VCaP (cell line): ENCODE measurements at regions not wholly inside any gene's neighbourhood (a gene's known extent, or its start where the extent isn't known, plus 50 kb on each side); places are given as distances from the start of the nearest gene placed in this dataset.

ENCODE experiments used
- H3K27ac ChIP-seq: fragments of 450-650 bp; 2 replicates; pipeline ENCODE4 v1.5.1; 2017
- TF ChIP-seq, protein P1 (sequence below): fragments of 450-650 bp; conservative IDR thresholded peaks from 2 replicates; pipeline ENCODE4 v1.5.1; 2017; ENCODE audit warnings: mild to moderate bottlenecking, moderate library complexity

DNA sequence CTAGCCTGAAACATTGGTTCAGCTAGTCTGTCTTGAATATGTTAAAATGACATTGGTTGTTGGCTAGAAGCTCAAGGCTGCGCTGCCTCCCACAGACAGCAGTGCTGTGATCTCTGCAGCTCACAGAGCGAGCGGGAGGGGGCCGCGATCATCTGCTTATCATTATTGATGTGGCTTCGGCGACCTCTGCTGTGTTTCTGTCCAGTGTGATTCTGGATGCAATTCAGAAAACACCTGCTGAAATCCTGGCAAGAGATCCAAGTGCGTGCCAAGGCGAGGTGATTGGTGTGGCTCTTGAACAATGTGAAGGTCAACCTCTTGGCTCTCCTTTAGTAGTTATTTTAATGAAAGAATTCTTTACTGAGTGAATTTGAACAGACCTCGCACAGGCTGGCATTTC is 142.3 kb upstream of the SASH1 start:
- TF ChIP-seq, protein P1, sequence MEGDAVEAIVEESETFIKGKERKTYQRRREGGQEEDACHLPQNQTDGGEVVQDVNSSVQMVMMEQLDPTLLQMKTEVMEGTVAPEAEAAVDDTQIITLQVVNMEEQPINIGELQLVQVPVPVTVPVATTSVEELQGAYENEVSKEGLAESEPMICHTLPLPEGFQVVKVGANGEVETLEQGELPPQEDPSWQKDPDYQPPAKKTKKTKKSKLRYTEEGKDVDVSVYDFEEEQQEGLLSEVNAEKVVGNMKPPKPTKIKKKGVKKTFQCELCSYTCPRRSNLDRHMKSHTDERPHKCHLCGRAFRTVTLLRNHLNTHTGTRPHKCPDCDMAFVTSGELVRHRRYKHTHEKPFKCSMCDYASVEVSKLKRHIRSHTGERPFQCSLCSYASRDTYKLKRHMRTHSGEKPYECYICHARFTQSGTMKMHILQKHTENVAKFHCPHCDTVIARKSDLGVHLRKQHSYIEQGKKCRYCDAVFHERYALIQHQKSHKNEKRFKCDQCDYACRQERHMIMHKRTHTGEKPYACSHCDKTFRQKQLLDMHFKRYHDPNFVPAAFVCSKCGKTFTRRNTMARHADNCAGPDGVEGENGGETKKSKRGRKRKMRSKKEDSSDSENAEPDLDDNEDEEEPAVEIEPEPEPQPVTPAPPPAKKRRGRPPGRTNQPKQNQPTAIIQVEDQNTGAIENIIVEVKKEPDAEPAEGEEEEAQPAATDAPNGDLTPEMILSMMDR: no peak
- H3K27ac ChIP-seq: no peak overlapping the region

DNA sequence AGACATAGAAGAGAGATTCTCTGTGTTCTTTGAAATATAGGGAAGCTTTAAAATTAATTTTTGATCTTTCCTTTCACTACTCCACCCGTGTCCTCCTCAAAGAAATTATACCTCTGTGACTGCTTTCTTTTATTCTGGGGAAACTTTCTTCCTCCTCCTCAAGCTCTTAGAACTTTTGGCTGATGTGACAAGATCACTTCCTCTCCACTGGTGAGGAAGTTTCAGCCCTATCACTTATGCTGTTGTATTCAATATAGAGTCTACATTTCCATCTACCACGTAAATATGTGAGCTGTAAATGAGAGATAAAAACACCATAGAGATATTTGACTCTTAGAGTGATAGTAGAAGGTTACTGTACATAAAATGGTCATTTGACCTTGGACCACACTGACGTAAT is 141.9 kb upstream of the SASH1 start:
- TF ChIP-seq, protein P1: no peak

DNA sequence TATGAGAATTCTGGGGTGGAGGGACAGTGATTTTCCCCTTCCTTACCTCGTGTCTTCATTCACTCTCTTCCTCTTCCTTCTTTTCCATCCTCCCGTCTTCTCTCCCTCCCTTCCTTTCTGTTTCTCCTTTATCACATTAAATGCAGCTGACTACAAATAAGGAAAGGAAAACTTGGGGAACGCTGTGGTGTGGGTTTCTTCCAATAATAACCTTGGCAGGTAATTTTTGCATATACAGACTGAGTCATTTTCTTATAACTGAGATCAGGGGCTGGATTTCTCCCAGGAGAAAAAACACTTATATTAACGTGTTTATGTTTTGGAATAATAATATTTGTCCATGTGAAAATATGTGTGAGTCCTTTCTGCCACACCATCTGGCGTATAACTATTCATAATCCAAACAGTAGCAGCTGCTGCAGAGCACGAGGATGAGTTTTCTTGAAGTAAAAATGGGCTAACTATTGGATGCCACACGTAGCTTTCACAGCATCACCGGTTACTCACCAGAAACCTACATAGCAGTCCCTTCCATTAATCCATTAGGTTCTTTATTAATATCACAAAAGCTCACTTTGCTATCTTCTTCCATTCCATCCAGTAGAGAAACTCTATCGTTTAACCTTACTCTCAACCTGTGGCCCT is 139.2 kb upstream of the SASH1 start:
- TF ChIP-seq, protein P1: no peak
- no peak overlapping the region for H3K27ac ChIP-seq

More for the DNA sequence above, 141.9 kb upstream of the SASH1 start:
- H3K27ac ChIP-seq: no peak overlapping the region

DNA sequence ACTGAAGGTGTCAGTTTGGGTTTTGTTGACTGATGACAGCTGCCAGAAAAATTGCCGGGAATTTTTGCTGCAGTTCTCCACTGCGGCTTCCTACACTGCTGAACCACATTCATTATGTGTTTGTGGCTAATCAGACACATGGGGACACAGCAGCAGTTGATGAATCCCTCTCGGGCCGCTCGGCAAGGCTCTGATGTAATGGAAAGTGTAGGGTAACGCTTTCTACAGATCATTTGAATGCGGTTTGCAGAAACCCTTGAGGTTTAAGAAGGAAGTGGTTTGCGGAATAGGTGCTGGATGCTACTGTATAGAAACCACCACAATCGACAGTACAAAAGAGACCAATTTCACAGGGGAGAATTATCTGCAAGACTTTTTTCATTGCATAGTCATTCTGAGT is 138.7 kb upstream of the SASH1 start:
- H3K27ac ChIP-seq: no peak overlapping the region
- TF ChIP-seq, protein P1: no peak

DNA sequence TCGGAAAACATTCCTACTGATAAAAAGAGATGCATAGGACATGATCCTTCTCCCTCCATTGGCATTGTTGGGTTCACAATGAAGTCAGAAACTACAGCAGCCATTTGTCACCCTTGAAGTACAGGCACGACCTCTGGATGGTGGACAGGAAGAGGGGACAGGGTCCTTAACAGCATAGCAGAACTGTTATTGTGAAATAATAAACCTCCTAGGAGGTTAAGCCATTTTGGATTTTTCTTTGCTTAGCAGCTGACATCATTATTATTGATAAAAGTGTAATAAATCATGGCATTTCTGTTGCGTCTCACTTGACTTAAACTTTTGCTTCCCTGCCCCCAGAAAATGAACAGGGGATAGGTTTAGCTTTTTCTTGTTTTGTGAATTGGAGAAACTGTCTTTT is 134.3 kb upstream of the SASH1 start:
- TF ChIP-seq, protein P1: no peak
- H3K27ac ChIP-seq: no peak overlapping the region

DNA sequence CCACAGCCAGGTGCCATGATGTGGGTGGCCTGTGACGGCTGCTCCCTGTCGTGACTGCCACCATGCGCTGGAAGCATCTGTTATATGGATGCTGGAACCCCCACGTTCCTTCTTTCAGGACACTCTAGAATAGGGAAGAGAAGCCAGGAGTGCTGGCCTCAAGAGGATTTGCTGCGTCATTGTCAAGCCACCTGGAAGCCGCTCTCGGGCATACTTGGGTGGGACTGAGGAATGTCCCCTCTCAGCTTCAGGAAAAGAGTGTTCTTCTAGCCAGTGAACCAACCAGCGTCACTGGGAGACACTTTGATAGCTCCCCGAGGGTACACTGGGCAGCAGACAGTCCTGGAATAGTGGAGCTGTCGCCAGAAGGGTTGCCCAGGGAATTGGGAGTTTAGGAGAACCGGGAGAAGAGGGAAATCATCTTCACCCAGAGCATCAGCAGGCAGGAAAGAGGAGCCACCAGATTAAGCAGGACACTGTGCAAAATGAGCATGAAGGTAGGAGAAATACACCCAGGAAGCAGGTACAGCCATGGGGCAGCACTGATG is 130.8 kb upstream of the SASH1 start:
- TF ChIP-seq, protein P1: no peak
- H3K27ac ChIP-seq: no peak overlapping the region

DNA sequence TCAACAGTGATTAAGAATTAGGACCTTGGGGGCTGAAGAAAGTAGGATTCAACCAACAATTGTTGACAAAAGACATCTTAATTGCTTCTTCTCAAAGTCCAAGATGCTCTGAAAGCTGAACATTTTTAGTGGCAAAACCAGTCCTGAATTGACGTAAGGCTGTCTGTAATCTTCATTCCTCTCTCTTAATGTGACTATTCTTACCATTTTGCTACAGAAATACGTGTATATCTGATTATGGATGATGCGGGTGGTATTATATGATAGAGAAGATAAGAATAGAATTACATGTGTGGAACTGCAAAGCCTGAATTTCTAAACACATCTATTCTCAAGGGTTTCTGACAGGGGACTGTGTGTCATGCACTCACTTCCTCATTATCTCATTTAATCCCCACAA is 130.3 kb upstream of the SASH1 start:
- TF ChIP-seq, protein P1: no peak
- no peak overlapping the region for H3K27ac ChIP-seq
